Activated gamma-delta T cell treated with anti-CD3 and anti-CD28 coated beads, Interleukin-2, amount 50 U/mL, for 16 hours (primary cell): ENCODE measurements at regions not wholly inside any gene's neighbourhood (a gene's known extent, or its start where the extent isn't known, plus 50 kb on each side); places are given as distances from the start of the nearest gene placed in this dataset.
"Not testable (repeated sequence)": the region's sequence is repeated elsewhere in the genome, so short reads cannot be mapped to it uniquely, and the experiment has no call there.

Experiments used
- DNase-seq: peaks from one replicate; pipeline ENCODE4 v3.0.0-alpha.2; 2020; ENCODE audit warnings: low read depth

GRCh38 chr17:21517538-21518293 lies 141.6 kb downstream of the KCNJ12 start:
- no peak for DNase-seq

- no peak for DNase-seq
Observed at GRCh38 chr17:21522755-21523336, 146.7 kb downstream of the KCNJ12 start.

GRCh38 chr17:21523497-21524210 lies 147.5 kb downstream of the KCNJ12 start:
- DNase-seq = no peak

- DNase-seq = no peak
Observed at GRCh38 chr17:21524211-21524591, 148.0 kb downstream of the KCNJ12 start.

GRCh38 chr17:21525464-21526130 lies 149.4 kb downstream of the KCNJ12 start:
- DNase-seq = no peak

GRCh38 chr17:21528031-21528695 lies 152.0 kb downstream of the KCNJ12 start:
- no peak for DNase-seq

- DNase-seq = no peak
Observed at GRCh38 chr17:21530311-21530710, 154.2 kb downstream of the KCNJ12 start.

- DNase-seq = no peak
Observed at GRCh38 chr17:21530841-21531240, 154.7 kb downstream of the KCNJ12 start.

GRCh38 chr17:21532763-21533385 lies 156.7 kb downstream of the KCNJ12 start:
- DNase-seq = no peak

GRCh38 chr17:21535686-21536375 lies 156.5 kb upstream of the KCNJ18 start:
- DNase-seq = no peak

GRCh38 chr17:21537302-21537701 lies 155.0 kb upstream of the KCNJ18 start:
- no peak for DNase-seq

GRCh38 chr17:21538615-21539014 lies 153.7 kb upstream of the KCNJ18 start:
- no peak for DNase-seq

- no peak for DNase-seq
Observed at GRCh38 chr17:21539146-21539545, 153.2 kb upstream of the KCNJ18 start.

- no peak for DNase-seq
Observed at GRCh38 chr17:21540502-21540901, 151.8 kb upstream of the KCNJ18 start.

GRCh38 chr17:21542070-21542469 lies 150.3 kb upstream of the KCNJ18 start:
- no peak for DNase-seq

GRCh38 chr17:21542991-21543390 lies 149.3 kb upstream of the KCNJ18 start:
- no peak for DNase-seq

- DNase-seq = no peak
Observed at GRCh38 chr17:21545064-21545463, 147.3 kb upstream of the KCNJ18 start.

GRCh38 chr17:21548236-21548635 lies 144.1 kb upstream of the KCNJ18 start:
- DNase-seq = no peak

- DNase-seq = no peak
Observed at GRCh38 chr17:21549107-21549687, 143.1 kb upstream of the KCNJ18 start.

GRCh38 chr17:21550031-21550430 lies 142.3 kb upstream of the KCNJ18 start:
- DNase-seq = not testable (repeated sequence)
